Activated CD8-positive, alpha-beta memory T cell treated with anti-CD3 and anti-CD28 coated beads, Interleukin-2, amount 50 U/mL, for 48 hours (primary cell): ENCODE measurements at regions not wholly inside any gene's neighbourhood (a gene's known extent, or its start where the extent isn't known, plus 50 kb on each side); places are given as distances from the start of the nearest gene placed in this dataset.

ENCODE experiments used
- DNase-seq: peaks from one replicate; pipeline ENCODE4 v3.0.0-alpha.2; 2020

- DNase-seq = no peak
Measured at GRCh38 chr6:43840490-43841218, 70.6 kb downstream of the VEGFA start.

- no peak for DNase-seq
Measured at GRCh38 chr6:43838276-43839036, 68.4 kb downstream of the VEGFA start.

DNA sequence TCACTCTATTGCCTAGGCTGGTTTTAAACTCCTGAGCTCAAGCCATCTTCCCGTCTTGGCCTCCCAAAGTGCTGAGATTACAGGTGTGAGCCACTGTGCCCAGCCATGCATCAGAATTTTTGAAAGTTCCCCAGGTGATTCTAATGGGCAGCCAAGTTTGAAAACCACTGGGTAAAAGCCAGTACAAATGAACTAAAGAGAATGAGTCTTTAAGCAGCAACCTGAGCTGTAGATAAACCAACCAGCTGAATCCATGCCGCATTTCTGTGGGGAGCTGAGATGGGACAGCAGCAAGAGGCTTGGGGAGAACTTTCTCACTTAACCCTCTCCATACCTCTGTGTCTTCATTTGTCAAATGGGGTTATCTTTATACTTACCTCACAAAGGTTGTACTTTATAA is 67.5 kb downstream of the VEGFA start:
- DNase-seq = no peak

GRCh38 chr6:43836507-43837240 is 66.7 kb downstream of the VEGFA start:
- DNase-seq = no peak
